GM18907 (cell line): ENCODE measurements at regions not wholly inside any gene's neighbourhood (a gene's known extent, or its start where the extent isn't known, plus 50 kb on each side); places are given as distances from the start of the nearest gene placed in this dataset.
"Not testable (repeated sequence)": the region's sequence is repeated elsewhere in the genome, so short reads cannot be mapped to it uniquely, and the experiment has no call there.

Experiments used
- ATAC-seq: cut with Tn5 transposase; IDR thresholded peaks from one replicate; pipeline ENCODE4 v1.9.1; 2021; ENCODE audit warnings: mild to moderate bottlenecking, moderate library complexity; ENCODE audit not compliant: unreplicated experiment

GRCh38 chr17:20935740-20936139 is 107.1 kb downstream of the USP22 start:
- ATAC-seq, result no peak

- no peak for ATAC-seq
Measured at GRCh38 chr17:20938244-20938643, 104.6 kb downstream of the USP22 start.

GRCh38 chr17:20938988-20939615 is 103.7 kb downstream of the USP22 start:
- ATAC-seq, result no peak

GRCh38 chr17:20941872-20942271 is 100.9 kb downstream of the USP22 start:
- no peak for ATAC-seq

GRCh38 chr17:20944014-20944865 is 98.6 kb downstream of the USP22 start:
- ATAC-seq, result no peak

GRCh38 chr17:20947708-20948107 is 95.1 kb downstream of the USP22 start:
- not testable (repeated sequence) for ATAC-seq

GRCh38 chr17:20948984-20949777 is 93.6 kb downstream of the USP22 start:
- ATAC-seq, result no peak
